ENCODE measurements at regions not wholly inside any gene's neighbourhood (a gene's known extent, or its start where the extent isn't known, plus 50 kb on each side); places are given as distances from the start of the nearest gene placed in this dataset.
A peak's percentile ranks its signal among the peaks of the same experiment; 100 is the strongest.
"Not testable (repeated sequence)": the region's sequence is repeated elsewhere in the genome, so short reads cannot be mapped to it uniquely, and the experiment has no call there.

DNA sequence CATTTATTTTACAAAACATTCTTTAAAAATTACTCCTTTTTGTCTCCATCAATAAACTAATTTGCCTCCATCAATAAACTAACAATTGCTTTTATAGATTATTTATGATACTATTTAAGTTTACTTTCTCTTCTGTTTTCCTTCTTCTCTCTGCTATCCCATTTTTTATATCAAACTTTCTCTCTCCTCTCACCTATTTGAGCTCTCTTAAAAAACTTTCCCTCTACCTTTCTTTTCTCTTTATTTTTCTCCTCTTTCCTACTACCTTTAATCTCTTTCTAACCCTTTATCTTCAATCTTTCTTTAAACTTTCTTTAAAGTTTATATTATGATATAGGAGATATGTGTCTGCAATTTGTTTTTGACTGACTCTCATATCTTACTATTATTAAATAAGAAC is 566.4 kb downstream of the DACH1 start:
- no peak for DNase-seq

- no peak for DNase-seq
These were observed 575.2 kb downstream of the DACH1 start for GRCh38 chr13:71291842-71292146.

DNA sequence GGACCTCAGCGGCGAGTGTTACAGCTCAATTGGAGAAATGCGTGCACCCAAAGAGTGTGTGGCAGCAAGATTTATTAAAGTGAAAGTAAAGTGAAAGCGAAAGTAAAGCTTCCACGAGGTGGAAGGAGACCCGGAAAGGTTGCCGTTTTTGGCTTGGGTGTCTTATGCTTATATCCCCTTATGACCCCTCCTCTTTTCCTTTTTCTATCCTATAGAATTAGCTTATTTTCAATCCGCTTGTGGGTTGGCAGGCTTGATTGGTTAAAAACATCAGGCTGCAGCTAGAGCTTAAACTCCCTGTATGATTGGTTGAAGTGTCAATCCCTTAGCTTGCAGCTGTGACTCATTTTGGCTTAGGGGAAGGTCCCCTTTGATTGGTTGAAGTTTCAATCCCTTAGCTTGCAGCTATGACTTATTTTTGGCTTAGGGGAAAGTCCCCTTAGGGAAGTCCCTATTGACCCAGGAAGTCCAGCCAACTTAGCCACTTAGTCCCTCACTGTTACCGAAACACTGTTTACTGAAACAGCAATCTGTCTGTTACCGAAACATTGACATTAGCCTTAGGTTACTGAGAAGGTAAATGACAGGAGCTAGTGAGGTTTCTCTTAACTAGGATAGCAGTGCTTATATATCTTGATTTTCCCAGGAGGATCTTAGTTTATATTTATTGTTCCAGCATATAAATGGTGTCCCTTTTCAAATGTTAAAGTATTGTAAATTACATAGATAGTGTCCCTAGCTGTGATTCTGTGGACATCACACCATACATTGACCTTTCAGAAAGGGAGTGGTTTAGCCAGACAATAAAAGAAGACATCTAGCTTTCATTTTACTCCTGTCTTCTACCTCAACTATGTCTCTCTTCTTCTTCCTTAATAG is 575.8 kb downstream of the DACH1 start:
- peak; percentile 39 to 77 for DNase-seq

- DNase-seq: not testable (repeated sequence)
These were observed 577.0 kb downstream of the DACH1 start for GRCh38 chr13:71289980-71290379.

GRCh38 chr13:71285700-71286099 is 581.3 kb downstream of the DACH1 start:
- DNase-seq: no peak

DNA sequence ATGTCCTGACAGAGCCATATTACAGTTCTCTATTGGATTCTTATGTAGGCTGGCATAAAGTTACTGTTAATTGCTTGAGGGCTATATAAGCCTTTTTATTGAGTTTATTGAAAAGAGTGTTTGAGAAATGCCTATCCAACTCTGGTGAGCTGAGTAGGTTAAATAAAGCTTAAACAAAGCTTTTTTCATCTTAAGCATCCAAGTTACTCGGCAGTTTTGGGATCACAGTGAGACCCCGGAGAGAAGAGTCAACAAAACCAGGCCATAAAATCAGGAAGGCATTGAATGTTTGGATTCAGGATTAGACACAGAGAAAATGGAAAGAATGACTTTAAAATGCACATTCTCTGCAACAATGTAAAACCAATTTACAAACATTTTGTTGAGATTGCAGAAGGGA is 588.5 kb downstream of the DACH1 start:
- DNase-seq: no peak

DNA sequence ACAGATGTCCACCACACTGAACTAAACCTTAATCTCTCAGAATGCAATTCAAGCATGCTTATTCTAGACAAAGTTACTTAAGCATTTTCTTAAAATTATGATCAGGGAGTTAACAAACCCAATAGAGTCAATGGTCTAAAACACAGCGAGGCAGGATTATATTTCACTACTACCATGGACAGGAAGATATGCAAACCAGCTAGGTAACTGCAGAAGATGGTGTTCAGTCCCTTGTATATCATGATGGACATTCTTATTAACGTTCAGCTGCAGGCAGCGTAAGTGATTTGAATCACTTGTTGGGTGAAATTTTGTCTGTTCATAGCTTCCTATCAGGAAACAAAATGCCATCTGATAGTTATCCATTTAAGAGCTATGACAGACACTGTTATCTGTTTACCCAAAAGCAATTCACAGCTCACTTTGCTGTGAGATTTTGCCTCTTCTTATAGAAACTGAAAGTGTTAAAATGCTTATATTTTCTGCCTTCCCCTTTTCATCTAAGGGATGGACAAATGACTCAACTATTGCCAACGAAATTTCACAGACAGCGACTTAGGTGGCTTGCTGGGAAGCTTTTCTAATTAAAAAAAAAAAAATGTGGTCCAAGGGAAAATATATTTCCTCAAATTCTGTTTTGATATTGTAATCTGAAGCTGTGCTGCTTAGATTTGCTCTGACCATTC is 591.9 kb downstream of the DACH1 start:
- no peak for DNase-seq

- DNase-seq: no peak
These were observed 605.7 kb downstream of the DACH1 start for GRCh38 chr13:71261256-71261655.

DNA sequence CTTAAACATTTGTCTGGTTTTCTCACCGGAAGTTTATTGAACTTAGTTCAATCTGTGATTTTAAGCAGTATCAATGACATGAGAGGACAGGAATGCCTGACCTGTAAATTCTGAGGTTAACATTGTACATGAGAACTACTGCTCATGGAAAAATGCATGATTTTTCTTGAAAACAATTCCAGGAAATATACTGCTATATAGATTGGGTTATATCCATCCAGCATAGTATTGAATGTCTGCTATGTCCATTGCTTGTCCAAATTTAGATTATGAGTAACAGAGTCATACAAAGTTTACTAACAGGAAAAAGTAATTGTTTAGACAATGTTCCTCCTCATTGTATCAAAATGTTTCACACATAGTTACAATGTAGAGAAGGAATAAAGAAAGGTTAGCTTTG is 606.8 kb downstream of the DACH1 start:
- no peak for DNase-seq

DNA sequence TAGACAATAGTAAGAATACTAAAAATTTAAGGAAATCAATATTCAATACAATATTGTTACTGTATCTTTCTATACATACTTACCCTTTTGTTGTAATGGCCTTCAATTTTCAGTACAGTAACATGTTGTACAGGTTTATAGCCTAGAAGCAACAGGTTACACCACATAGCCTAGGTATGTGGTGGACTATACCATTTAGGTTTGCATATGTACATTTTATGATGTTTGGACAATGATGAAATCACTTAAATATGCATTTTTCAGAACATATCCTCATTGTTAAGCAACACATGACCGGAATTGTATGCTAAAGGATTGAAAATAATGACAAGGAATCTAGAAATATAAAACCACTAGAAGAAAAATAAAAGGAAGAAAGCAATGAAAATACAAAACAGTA is 611.4 kb downstream of the DACH1 start:
- DNase-seq: no peak

DNA sequence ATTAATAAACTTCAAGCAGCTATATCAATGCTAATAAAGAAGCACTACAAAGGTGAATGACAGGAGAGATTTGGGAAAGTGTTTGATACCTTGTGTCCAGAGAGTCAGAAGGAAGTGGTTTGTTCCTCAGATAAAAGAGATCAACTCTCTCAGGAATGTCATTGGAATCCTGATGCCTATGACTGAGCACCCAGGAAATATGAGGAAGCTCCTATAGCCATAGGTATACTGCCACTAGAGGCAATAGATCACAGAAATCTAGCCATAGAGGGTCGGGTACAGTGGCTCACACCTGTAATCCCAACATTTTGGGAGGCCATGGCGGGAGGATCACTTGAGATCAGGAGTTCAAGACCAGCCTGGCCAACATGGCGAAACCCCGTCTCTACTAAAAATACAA is 612.6 kb downstream of the DACH1 start:
- no peak for DNase-seq

- DNase-seq: no peak
These were observed 614.8 kb downstream of the DACH1 start for GRCh38 chr13:71252184-71252704.

DNA sequence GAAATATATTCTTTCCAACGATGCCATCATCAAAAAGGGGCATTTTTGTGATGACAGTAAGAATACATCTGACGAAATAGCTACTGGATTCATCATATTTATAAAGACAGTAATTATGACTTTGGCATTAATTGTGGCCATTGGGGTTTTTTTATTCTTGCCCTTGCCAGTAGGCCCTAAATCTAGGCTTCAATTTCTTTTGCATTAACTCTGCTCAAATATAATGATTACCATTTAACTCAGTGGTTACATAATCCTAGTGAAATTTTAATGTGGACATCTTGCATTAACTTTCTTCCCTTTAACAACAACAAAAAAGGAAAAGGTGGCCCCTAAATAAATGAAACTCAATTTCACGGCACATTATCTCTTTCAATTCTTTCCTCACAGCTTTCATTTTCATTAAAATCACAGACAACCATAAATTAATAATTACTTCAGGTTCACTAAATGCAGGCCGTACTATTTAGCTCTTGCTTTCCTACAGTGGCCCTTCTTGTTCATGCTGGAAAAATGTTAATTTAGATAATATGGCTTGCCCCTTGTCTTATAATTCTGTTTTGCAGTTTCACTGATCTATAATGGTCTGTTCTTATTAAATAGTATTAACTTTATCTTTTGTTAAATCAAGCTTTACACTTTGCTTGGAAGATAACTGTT is 615.6 kb downstream of the DACH1 start:
- DNase-seq: no peak

DNA sequence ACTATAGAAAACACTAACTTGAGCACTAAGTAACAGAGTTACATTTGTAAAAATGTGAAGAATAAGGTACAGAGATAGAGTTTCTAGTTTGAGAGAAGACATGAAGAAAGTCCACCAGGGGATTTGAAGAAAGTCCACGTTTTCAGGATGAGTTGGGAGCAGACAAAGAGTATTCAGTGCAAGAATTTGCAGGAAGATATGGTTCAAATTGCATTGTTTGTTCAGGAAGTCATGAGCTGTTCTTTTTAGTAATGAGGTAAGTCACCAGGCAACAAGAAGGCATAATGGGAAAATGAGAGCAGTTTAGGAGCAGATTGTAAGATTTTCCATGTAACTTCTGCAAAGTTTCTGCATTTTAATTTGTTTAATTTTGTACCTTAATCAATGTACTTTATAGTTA is 618.0 kb downstream of the DACH1 start:
- DNase-seq: no peak

GRCh38 chr13:71244161-71244560 is 622.8 kb downstream of the DACH1 start:
- no peak for DNase-seq

DNA sequence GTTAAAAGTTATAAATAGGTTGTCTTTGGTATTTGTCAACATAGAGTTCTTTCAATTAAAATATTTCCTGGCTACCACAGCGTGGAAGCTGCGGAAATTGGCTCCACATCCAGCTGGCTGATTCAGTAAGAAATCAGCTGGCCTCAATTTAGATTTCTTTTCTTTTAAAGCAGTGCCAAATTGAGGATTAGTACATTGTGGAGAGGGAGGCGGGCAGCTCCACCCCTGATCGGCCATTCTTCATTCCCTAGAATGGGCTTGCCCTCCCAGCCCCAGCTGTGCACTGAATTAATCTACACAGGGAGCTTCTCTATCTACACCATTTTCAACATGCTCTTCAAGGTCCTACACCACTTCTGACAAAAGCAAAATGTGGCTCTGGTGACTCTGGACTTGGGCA is 624.8 kb downstream of the DACH1 start:
- DNase-seq: peak; percentile 47 to 51

DNA sequence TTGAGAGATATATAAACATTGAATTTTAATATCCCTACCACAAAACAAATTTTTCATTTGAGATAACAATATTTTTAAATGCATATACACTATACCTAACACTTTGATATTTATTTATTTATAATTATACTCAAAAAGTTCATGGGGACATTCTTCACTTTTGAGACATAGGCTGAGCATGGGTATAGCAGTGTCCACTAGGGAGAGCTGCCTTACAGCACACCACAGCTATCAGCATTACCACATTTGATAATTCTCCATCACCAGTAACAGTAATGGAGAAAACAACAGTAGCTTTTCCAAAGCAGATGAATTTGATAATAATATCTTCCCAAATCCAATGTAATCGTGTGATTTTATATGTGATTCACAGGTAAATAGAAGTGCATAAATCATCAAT is 626.1 kb downstream of the DACH1 start:
- peak in 1 of 2 experiments; percentile 32 for DNase-seq

GRCh38 chr13:71237332-71237731 is 629.7 kb downstream of the DACH1 start:
- DNase-seq: no peak

- DNase-seq: no peak
These were observed 647.1 kb downstream of the DACH1 start for GRCh38 chr13:71219698-71220415.

DNA sequence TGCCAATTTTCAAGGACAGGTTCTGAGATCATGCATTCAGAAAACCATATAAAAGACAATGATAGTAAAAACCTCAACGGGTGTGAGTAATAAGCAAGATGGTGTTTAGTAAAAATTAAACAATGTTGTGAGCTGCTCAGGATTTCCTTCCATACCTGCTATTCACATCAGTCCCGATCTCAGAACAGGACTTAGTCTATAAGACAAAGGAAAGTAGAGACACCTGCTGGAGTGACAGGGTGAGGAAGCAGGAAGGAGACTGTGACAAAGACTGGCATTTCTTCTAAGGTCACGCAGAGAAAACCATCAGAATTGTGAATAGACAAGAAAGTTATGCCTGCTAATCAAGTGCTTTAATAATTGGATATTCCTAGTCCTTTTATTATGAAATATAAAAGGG is 648.0 kb downstream of the DACH1 start:
- DNase-seq: peak in 1 of 2 experiments; percentile 27

DNA sequence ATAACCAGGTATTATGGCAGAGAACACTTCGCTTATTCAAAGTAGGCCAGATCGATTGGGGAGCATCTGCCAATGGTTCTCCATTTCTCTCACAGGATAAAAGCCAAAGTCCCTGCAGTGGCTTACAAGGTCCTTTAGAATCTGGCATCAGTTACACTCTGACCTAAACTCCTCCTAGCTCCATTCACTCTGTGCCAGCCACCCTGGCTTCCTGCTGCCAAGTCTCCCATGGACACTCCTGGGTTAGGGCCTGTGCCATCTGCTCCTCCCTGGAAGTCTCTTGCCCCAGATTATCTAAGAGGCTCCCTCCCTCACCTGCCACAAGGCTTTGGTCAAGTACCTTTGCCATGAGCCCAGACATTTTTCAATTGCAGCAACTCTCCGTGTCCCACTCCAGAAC is 649.2 kb downstream of the DACH1 start:
- DNase-seq: no peak

DNA sequence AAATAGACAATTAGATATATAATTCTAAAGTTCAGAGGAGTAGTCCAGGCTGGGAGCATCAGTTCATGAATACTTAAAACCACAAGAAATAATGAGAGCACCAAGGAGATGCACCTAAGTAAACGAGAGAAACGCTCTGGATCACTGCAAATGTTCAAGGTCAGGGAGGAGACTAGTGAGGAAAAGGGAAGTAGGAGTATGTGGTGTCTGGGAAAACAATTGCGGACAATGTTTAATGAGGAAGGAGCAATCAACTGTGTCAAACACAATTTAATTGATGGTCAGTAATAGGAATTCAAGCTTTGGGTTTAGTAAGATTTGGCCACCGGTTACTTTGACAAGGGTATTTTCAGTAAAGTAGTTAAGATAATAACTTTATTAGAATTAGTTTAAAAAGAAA is 652.2 kb downstream of the DACH1 start:
- DNase-seq: no peak

GRCh38 chr13:71214357-71214756 is 652.6 kb downstream of the DACH1 start:
- no peak for DNase-seq

Data from SHP77 (cell line).